Karpas-422 (cell line): ENCODE measurements at regions not wholly inside any gene's neighbourhood (a gene's known extent, or its start where the extent isn't known, plus 50 kb on each side); places are given as distances from the start of the nearest gene placed in this dataset.

Experiments
- DNase-seq: peaks from one replicate; pipeline ENCODE4 v3.0.0-alpha.2; 2015
- H2AFZ ChIP-seq: fragments of 200-600 bp; sonication (generic); 2 replicates; pipeline ENCODE4 v1.6.1; 2014; ENCODE audit warnings: antibody characterized with exemption, low read length, mixed read lengths
- H3K27ac ChIP-seq: fragments of 200-600 bp; sonication (generic); 2 replicates; pipeline ENCODE4 v1.5.1; 2014; ENCODE audit warnings: mild to moderate bottlenecking, low read length, moderate library complexity
- H3K27me3 ChIP-seq: fragments of 200-600 bp; sonication (generic); 2 replicates; pipeline ENCODE4 v1.6.1; 2014; ENCODE audit warnings: low read length, mixed read lengths
- H3K36me3 ChIP-seq: fragments of 200-600 bp; sonication (generic); 2 replicates; pipeline ENCODE4 v1.6.1; 2014; ENCODE audit warnings: low read length, mixed read lengths; ENCODE audit not compliant: insufficient read depth
- H3K4me1 ChIP-seq: fragments of 200-600 bp; sonication (generic); 2 replicates; pipeline ENCODE4 v1.6.1; 2014; ENCODE audit warnings: mild to moderate bottlenecking, low read length, mixed read lengths
- H3K4me2 ChIP-seq: fragments of 200-600 bp; sonication (generic); 2 replicates; pipeline ENCODE4 v1.6.1; 2014; ENCODE audit warnings: low read length, low read depth, mild to moderate bottlenecking; ENCODE audit not compliant: poor library complexity, severe bottlenecking
- H3K4me3 ChIP-seq: fragments of 200-600 bp; sonication (generic); 2 replicates; pipeline ENCODE4 v1.5.1; 2014; ENCODE audit warnings: mild to moderate bottlenecking, antibody characterized with exemption, low read length, mixed read lengths
- H3K79me2 ChIP-seq: fragments of 200-600 bp; sonication (generic); 2 replicates; pipeline ENCODE4 v1.6.1; 2014; ENCODE audit warnings: mild to moderate bottlenecking, low read length, mixed read lengths
- H3K9ac ChIP-seq: fragments of 200-600 bp; sonication (generic); 2 replicates; pipeline ENCODE4 v1.6.0; 2014; ENCODE audit warnings: low read length
- H3K9me2 ChIP-seq: fragments of 200-600 bp; sonication (generic), shearing (Covaris generic); replicated peaks from 2 replicates; pipeline ENCODE4 v1.6.0; 2014; ENCODE audit warnings: mild to moderate bottlenecking, low read length, moderate library complexity; ENCODE audit not compliant: insufficient read depth
- H3K9me3 ChIP-seq: fragments of 300-700, 200-600 bp; sonication (generic); 2 replicates; pipeline ENCODE4 v1.6.1; 2014; ENCODE audit warnings: low read length, mixed read lengths
- H4K20me1 ChIP-seq: fragments of 200-600 bp; sonication (generic); 2 replicates; pipeline ENCODE4 v1.6.1; 2014; ENCODE audit warnings: mild to moderate bottlenecking, antibody characterized with exemption, low read length, low read depth; ENCODE audit not compliant: insufficient read depth

DNA sequence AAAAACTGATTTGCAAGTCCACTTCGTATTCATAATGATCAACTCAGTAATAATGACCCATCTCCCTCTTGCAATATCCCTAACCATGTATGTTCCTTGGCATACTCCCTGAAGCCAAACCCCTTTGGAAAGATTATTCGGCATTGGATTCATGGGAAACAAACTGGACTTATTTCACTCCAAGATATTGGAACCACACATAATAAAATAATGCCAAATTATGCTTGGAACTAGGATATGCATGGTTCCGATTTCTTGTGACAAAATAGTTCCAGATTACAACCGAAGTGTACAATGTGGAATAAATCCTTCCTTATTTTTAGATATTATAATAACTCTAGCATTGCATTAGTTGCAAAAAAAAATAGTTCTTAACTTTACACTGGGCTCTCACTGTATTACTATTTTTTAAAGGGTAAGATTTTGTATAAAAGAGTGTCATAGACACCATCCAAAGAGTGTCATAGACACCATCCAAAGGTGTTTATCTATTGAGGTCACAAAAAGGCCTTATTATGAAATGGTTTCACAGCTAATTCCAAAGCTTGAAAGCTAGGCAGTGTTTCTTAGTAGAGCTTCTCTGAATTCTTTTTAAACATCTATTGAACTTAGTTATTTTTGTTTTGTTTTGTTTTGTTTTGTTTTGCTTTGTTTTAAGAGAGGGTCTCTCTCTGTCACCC lies 410.9 kb upstream of the JARID2 start:
- Histone ChIP-seq H3K9me2 (no peaks in the 10 kb centered on the region), H4K20me1 (no peaks in the 10 kb centered on the region), H3K4me3 (no peak overlapping the region), H3K36me3 (no peaks in the 10 kb centered on the region), H3K4me1 (no peaks in the 10 kb centered on the region), H3K79me2 (no peaks in the 10 kb centered on the region), H3K4me2 (no peak overlapping the region), H2AFZ (no peak overlapping the region), H3K9me3 (no peaks in the 10 kb centered on the region), H3K27ac (no peak overlapping the region), H3K27me3 (no peaks in the 10 kb centered on the region), H3K9ac (no peak overlapping the region)
- no peak for DNase-seq

DNA sequence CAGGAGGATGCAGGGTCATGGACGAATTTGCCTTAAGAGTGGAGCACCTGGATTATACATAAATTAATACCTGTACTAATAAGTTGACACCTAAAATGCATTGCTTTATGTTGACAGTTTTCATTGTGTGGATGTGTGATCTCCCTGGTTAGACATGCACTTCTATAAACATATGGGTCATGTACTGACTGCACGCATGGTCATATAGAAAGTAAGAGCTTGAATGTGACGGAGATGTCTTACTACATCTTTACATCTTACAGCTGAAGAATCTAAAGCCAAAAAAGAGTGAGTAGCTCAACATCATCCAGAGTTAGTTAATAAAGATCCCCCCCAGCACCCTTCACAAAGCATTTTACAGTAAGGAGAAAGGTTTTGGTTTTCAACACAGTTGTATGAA lies 408.4 kb upstream of the JARID2 start:
- Histone ChIP-seq H3K27ac (no peak overlapping the region), H3K4me1 (no peaks in the 10 kb centered on the region), H3K79me2 (no peaks in the 10 kb centered on the region), H3K27me3 (no peaks in the 10 kb centered on the region), H3K9me2 (no peaks in the 10 kb centered on the region), H3K9me3 (no peaks in the 10 kb centered on the region), H3K9ac (no peak overlapping the region), H4K20me1 (no peaks in the 10 kb centered on the region), H2AFZ (no peak overlapping the region), H3K36me3 (no peaks in the 10 kb centered on the region), H3K4me2 (no peak overlapping the region), H3K4me3 (no peak overlapping the region)
- no peak for DNase-seq

DNA sequence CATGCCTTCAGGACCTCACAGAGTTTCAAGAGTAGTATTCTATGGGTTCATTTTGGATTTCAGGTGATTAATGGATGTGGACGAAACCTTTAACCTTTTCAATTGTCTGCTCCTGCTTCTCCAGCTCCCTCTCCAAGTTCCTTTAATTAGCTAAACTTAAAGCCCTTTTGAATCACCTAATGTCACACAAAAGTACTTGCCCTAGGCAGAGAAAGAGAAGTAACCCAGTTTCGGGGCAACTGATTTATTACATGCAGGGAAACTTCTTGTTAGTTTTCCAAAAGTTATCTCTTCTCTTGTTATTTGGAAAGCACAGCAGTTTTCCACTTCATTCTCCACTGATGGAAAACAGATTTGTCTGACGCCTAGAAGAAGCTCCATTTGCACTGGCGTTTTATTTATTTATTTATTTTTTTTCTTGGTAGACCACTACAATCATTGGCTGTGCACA lies 407.7 kb upstream of the JARID2 start:
- no peaks in the 10 kb centered on the region for H3K4me1 ChIP-seq
- H3K36me3 ChIP-seq, result no peaks in the 10 kb centered on the region
- no peak overlapping the region for H2AFZ ChIP-seq
- H3K9me2 ChIP-seq, result no peaks in the 10 kb centered on the region
- H3K27me3 ChIP-seq, result no peaks in the 10 kb centered on the region
- DNase-seq, result no peak
- H3K4me2 ChIP-seq, result no peak overlapping the region
- no peak overlapping the region for H3K4me3 ChIP-seq
- no peaks in the 10 kb centered on the region for H3K79me2 ChIP-seq
- H3K9me3 ChIP-seq, result no peaks in the 10 kb centered on the region
- no peak overlapping the region for H3K9ac ChIP-seq
- H3K27ac ChIP-seq, result no peak overlapping the region
- no peaks in the 10 kb centered on the region for H4K20me1 ChIP-seq

DNA sequence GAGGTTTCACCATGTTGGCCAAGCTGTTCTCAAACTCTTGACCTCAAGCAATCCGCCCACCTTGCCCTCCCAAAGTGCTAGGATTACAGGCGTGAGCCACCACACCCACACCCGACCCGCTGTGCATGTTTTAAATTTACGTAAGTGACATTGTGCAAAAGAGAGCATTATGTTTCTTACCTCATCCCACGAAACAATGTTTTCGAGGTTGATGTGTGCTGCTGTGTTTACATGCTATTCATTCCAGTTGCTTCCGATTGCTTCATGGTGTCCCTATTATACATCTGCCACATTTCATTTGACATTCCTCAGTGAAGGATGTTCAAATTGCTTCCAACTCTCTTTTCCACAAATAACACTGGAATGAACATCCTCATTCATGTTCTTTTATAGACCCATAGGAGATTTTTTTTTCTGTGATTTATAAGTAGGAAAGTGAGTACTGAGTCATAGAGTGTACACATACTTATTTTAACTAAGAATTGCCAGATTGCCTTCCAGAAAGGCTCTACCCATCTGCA lies 403.9 kb upstream of the JARID2 start:
- no peak for DNase-seq
- Histone ChIP-seq H3K36me3 (no peaks in the 10 kb centered on the region), H4K20me1 (no peaks in the 10 kb centered on the region), H3K9ac (no peak overlapping the region), H3K27me3 (no peaks in the 10 kb centered on the region), H3K27ac (no peak overlapping the region), H3K9me2 (no peaks in the 10 kb centered on the region), H2AFZ (no peak overlapping the region), H3K79me2 (no peaks in the 10 kb centered on the region), H3K4me3 (no peak overlapping the region), H3K9me3 (no peaks in the 10 kb centered on the region), H3K4me2 (no peak overlapping the region), H3K4me1 (no peaks in the 10 kb centered on the region)

DNA sequence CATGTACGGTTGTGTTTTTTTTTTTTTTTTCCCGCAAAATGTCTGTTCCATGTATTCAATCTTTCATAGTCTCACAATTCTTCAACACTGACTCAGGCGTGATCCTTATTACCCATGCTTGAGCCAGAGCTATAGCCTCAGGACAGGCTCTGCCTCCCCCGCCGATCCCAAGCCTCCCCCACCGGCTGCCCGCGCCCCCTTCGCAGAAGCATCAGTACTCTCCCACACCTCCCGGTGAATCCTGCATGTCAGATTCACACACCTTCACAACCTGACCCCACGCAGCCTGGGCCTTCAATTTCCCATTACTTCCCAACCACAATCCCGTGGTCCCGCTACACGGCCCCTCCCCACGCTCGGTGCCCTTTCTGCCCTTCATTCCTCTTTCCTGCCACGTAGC lies 401.5 kb upstream of the JARID2 start:
- Histone ChIP-seq H3K9me2 (no peaks in the 10 kb centered on the region), H3K4me3 (no peak overlapping the region), H2AFZ (no peak overlapping the region), H3K4me1 (no peaks in the 10 kb centered on the region), H3K9ac (no peak overlapping the region), H3K36me3 (no peaks in the 10 kb centered on the region), H3K27ac (no peak overlapping the region), H3K27me3 (no peaks in the 10 kb centered on the region), H4K20me1 (no peaks in the 10 kb centered on the region), H3K9me3 (no peaks in the 10 kb centered on the region), H3K4me2 (no peak overlapping the region), H3K79me2 (no peaks in the 10 kb centered on the region)
- no peak for DNase-seq

DNA sequence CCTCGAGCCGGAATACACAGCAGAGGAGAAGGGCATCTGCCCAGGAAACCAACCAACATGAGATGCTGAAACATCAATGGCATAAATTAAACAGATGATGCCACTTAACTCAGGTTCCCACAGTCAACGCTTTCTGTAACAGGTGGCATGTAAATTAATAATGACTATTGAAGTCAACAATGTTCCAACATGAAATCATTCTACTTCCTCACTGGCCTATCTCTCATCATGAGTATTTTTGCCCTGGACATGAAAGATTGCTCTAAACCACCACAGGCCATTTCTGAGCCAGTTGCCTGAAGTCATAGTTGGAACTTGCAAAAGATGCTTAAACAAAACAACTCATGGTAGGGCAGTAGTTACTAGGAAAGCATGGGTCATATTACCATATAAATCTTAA lies 397.9 kb upstream of the JARID2 start:
- DNase-seq, result no peak
- Histone ChIP-seq H3K9me3 (no peaks in the 10 kb centered on the region), H3K9me2 (no peaks in the 10 kb centered on the region), H3K27ac (no peak overlapping the region), H4K20me1 (no peaks in the 10 kb centered on the region), H3K27me3 (no peaks in the 10 kb centered on the region), H3K4me1 (no peaks in the 10 kb centered on the region), H3K9ac (no peak overlapping the region), H2AFZ (no peak overlapping the region), H3K4me3 (no peak overlapping the region), H3K4me2 (no peak overlapping the region), H3K36me3 (no peaks in the 10 kb centered on the region), H3K79me2 (no peaks in the 10 kb centered on the region)

DNA sequence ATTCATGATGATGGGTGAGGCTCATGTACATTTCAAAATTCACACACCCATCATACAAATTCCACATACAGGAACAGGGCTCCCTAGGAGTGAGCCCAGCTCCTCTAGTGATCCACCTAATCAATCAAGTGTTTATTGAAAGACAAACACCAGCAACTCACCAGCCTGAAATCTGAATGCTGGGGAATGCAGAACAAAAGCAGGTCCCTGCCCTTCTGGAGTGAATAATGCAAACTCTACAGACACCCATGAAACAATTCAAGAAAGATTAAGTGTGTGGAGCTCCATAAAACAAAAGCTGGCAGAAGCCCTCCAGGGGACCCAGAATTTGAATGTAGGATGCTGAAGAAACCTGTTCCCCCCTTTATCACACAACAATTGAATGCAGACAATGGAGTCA lies 396.7 kb upstream of the JARID2 start:
- H3K9ac ChIP-seq, result no peak overlapping the region
- no peak for DNase-seq
- no peaks in the 10 kb centered on the region for H3K79me2 ChIP-seq
- H3K4me3 ChIP-seq, result no peak overlapping the region
- no peak overlapping the region for H3K27ac ChIP-seq
- no peaks in the 10 kb centered on the region for H3K27me3 ChIP-seq
- H2AFZ ChIP-seq, result no peak overlapping the region
- no peaks in the 10 kb centered on the region for H3K9me3 ChIP-seq
- no peaks in the 10 kb centered on the region for H3K4me1 ChIP-seq
- no peaks in the 10 kb centered on the region for H3K9me2 ChIP-seq
- H3K36me3 ChIP-seq, result no peaks in the 10 kb centered on the region
- no peak overlapping the region for H3K4me2 ChIP-seq
- no peaks in the 10 kb centered on the region for H4K20me1 ChIP-seq

DNA sequence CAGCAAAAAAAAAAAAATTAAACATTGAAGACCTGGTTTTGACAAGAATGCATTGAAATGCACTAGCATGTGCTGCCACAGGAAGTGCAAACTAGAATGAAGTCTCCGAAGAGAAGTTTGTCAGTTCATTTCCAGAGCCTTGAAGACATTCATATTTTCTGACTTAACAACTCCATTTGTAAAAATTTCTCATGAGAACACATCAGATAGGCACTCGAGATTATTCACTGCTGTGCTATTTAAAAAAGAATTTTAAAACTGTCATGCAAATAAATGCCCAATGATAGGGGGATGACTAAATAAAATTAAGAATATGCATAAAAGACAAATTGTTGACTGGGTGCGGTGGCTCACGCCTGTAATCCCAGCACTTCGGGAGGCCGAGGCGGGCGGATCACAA lies 394.6 kb upstream of the JARID2 start:
- H3K79me2 ChIP-seq, result no peaks in the 10 kb centered on the region
- no peaks in the 10 kb centered on the region for H3K4me1 ChIP-seq
- H3K27ac ChIP-seq, result no peak overlapping the region
- H3K4me3 ChIP-seq, result no peak overlapping the region
- H4K20me1 ChIP-seq, result no peaks in the 10 kb centered on the region
- no peak overlapping the region for H2AFZ ChIP-seq
- H3K9me3 ChIP-seq, result no peaks in the 10 kb centered on the region
- no peak for DNase-seq
- H3K9ac ChIP-seq, result no peak overlapping the region
- no peaks in the 10 kb centered on the region for H3K36me3 ChIP-seq
- no peaks in the 10 kb centered on the region for H3K9me2 ChIP-seq
- H3K27me3 ChIP-seq, result no peaks in the 10 kb centered on the region
- H3K4me2 ChIP-seq, result no peak overlapping the region
